ENCODE measurements at regions not wholly inside any gene's neighbourhood (a gene's known extent, or its start where the extent isn't known, plus 50 kb on each side); places are given as distances from the start of the nearest gene placed in this dataset.
"Not testable (repeated sequence)": the region's sequence is repeated elsewhere in the genome, so short reads cannot be mapped to it uniquely, and the experiment has no call there.

- DNase-seq, result no peak
Measured at GRCh38 chr9:82761027-82761426, 301.9 kb downstream of the RASEF start.

- no peak for DNase-seq
Measured at GRCh38 chr9:82761956-82762355, 301.0 kb downstream of the RASEF start.

- no peak for DNase-seq
Measured at GRCh38 chr9:82763656-82764055, 299.3 kb downstream of the RASEF start.

- no peak for DNase-seq
Measured at GRCh38 chr9:82764061-82764668, 298.8 kb downstream of the RASEF start.

- not testable (repeated sequence) for DNase-seq
Measured at GRCh38 chr9:82774707-82775231, 288.2 kb downstream of the RASEF start.

GRCh38 chr9:82776508-82776907 is 286.4 kb downstream of the RASEF start:
- no peak for DNase-seq

GRCh38 chr9:82777366-82777765 is 285.6 kb downstream of the RASEF start:
- no peak for DNase-seq

GRCh38 chr9:82778923-82779322 is 284.0 kb downstream of the RASEF start:
- not testable (repeated sequence) for DNase-seq

GRCh38 chr9:82780017-82780416 is 282.9 kb downstream of the RASEF start:
- DNase-seq, result no peak

- no peak for DNase-seq
Measured at GRCh38 chr9:82781921-82782392, 281.0 kb downstream of the RASEF start.

- no peak for DNase-seq
Measured at GRCh38 chr9:82783045-82783444, 279.9 kb downstream of the RASEF start.

- DNase-seq, result no peak
Measured at GRCh38 chr9:82784589-82784988, 278.4 kb downstream of the RASEF start.

- DNase-seq, result no peak
Measured at GRCh38 chr9:82789155-82789824, 273.7 kb downstream of the RASEF start.

GRCh38 chr9:82790875-82791274 is 272.1 kb downstream of the RASEF start:
- DNase-seq, result no peak

- no peak for DNase-seq
Measured at GRCh38 chr9:82791692-82792091, 271.2 kb downstream of the RASEF start.

- DNase-seq, result no peak
Measured at GRCh38 chr9:82797534-82797933, 265.4 kb downstream of the RASEF start.

GRCh38 chr9:82799286-82799685 is 263.7 kb downstream of the RASEF start:
- DNase-seq, result no peak

GRCh38 chr9:82805027-82805426 is 257.9 kb downstream of the RASEF start:
- DNase-seq, result no peak

- no peak for DNase-seq
Measured at GRCh38 chr9:82808478-82808877, 254.5 kb downstream of the RASEF start.

- no peak for DNase-seq
Measured at GRCh38 chr9:82810915-82811314, 252.0 kb downstream of the RASEF start.

GRCh38 chr9:82819260-82819659 is 243.7 kb downstream of the RASEF start:
- no peak for DNase-seq

GRCh38 chr9:82820186-82820585 is 242.8 kb downstream of the RASEF start:
- DNase-seq, result no peak

- no peak for DNase-seq
Measured at GRCh38 chr9:82829818-82830217, 233.1 kb downstream of the RASEF start.

- DNase-seq, result no peak
Measured at GRCh38 chr9:82865524-82865923, 197.4 kb downstream of the RASEF start.

All from CD4-positive, alpha-beta T cell treated with Interferon alpha-2 for 1 hour (primary cell).